DOHH2 (cell line): ENCODE measurements at regions not wholly inside any gene's neighbourhood (a gene's known extent, or its start where the extent isn't known, plus 50 kb on each side); places are given as distances from the start of the nearest gene placed in this dataset.

Source experiments
- H3F3A ChIP-seq: fragments of 200-600 bp; sonication (generic), shearing (Covaris generic); 2 replicates; pipeline ENCODE4 v1.6.0; 2016; ENCODE audit warnings: antibody characterized with exemption, mild to moderate bottlenecking; ENCODE audit not compliant: control insufficient read depth, insufficient read depth
- H3K27ac ChIP-seq: fragments of 200-600 bp; sonication (generic); 2 replicates; pipeline ENCODE4 v1.5.1; 2014; ENCODE audit warnings: low read depth, mild to moderate bottlenecking, low read length, moderate library complexity
- H3K27me3 ChIP-seq: fragments of 200-600 bp; sonication (generic); 2 replicates; pipeline ENCODE4 v1.6.1; 2014; ENCODE audit warnings: mild to moderate bottlenecking, low read length, mixed read lengths; ENCODE audit not compliant: control insufficient read depth
- H3K36me3 ChIP-seq: fragments of 200-600 bp; sonication (generic); 2 replicates; pipeline ENCODE4 v1.6.1; 2014; ENCODE audit warnings: mild to moderate bottlenecking, low read length, moderate library complexity, mixed read lengths; ENCODE audit not compliant: control insufficient read depth
- H3K4me1 ChIP-seq: fragments of 200-600 bp; sonication (generic); 2 replicates; pipeline ENCODE4 v1.6.1; 2014; ENCODE audit warnings: mild to moderate bottlenecking, low read length, mixed read lengths; ENCODE audit not compliant: control insufficient read depth
- H3K4me2 ChIP-seq: fragments of 200-600 bp; sonication (generic); 2 replicates; pipeline ENCODE4 v1.6.0; 2014; ENCODE audit warnings: mild to moderate bottlenecking, low read length, moderate library complexity
- H3K4me3 ChIP-seq: fragments of 200-600 bp; sonication (generic); 2 replicates; pipeline ENCODE4 v1.5.1; 2014; ENCODE audit warnings: mild to moderate bottlenecking, low read length, mixed read lengths
- H3K79me2 ChIP-seq: fragments of 200-600 bp; sonication (generic); 2 replicates; pipeline ENCODE4 v1.6.1; 2014; ENCODE audit warnings: mild to moderate bottlenecking, low read length, mixed read lengths; ENCODE audit not compliant: control insufficient read depth
- H3K9me2 ChIP-seq: fragments of 200-600 bp; sonication (generic); replicated peaks from 2 replicates; pipeline ENCODE4 v1.6.1; 2014; ENCODE audit warnings: mild to moderate bottlenecking, low read length, mixed read lengths; ENCODE audit not compliant: control insufficient read depth
- H3K9me3 ChIP-seq: fragments of 200-600 bp; sonication (generic); 2 replicates; pipeline ENCODE4 v1.6.1; 2014; ENCODE audit warnings: antibody characterized with exemption, low read length, mixed read lengths; ENCODE audit not compliant: control insufficient read depth, insufficient read depth
- H4K20me1 ChIP-seq: fragments of 200-600 bp; sonication (generic); 2 replicates; pipeline ENCODE4 v1.6.0; 2014; ENCODE audit warnings: low read depth, mild to moderate bottlenecking, antibody characterized with exemption, low read length, moderate library complexity; ENCODE audit not compliant: control insufficient read depth, insufficient read depth
- EZH2phosphoT487 ChIP-seq: fragments of 200-600 bp; sonication (generic); IDR thresholded peaks from 2 replicates; pipeline ENCODE4 v1.6.1; 2017; ENCODE audit warnings: borderline replicate concordance, mild to moderate bottlenecking, antibody characterized with exemption, low read length, moderate library complexity, mixed read lengths
- TF ChIP-seq, protein P1 (sequence below): fragments of 200-600 bp; sonication (generic); IDR thresholded peaks from one replicate; pipeline ENCODE4 v1.5.1; 2014; ENCODE audit warnings: antibody characterized with exemption, mild to moderate bottlenecking, low read depth, low read length; ENCODE audit not compliant: poor library complexity, severe bottlenecking

DNA sequence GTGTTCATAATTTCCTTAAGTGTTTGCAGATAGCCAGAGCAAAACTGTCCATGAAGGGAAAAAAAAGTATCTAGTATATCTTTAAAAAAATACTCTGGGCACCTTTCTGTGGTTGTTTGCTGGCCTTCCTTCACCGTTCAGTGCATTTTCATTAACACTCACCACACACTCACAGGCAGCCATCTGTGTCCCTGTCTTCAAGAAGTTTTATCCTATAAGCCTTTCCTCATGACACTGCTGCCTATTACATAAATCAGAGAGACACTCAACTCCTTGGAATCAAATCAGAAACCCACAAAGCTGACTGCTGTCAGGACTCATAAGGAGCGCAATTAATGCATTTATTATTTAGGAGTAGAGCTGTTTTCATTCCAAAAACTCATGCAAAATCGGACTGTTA lies 1720.2 kb downstream of the PCDH7 start:
- TF ChIP-seq, protein P1, sequence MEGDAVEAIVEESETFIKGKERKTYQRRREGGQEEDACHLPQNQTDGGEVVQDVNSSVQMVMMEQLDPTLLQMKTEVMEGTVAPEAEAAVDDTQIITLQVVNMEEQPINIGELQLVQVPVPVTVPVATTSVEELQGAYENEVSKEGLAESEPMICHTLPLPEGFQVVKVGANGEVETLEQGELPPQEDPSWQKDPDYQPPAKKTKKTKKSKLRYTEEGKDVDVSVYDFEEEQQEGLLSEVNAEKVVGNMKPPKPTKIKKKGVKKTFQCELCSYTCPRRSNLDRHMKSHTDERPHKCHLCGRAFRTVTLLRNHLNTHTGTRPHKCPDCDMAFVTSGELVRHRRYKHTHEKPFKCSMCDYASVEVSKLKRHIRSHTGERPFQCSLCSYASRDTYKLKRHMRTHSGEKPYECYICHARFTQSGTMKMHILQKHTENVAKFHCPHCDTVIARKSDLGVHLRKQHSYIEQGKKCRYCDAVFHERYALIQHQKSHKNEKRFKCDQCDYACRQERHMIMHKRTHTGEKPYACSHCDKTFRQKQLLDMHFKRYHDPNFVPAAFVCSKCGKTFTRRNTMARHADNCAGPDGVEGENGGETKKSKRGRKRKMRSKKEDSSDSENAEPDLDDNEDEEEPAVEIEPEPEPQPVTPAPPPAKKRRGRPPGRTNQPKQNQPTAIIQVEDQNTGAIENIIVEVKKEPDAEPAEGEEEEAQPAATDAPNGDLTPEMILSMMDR = no peak
- no peak for TF ChIP-seq EZH2phosphoT487
- H3K27me3 ChIP-seq = no peaks in the 10 kb centered on the region
- H3K4me2 ChIP-seq = no peak overlapping the region

DNA sequence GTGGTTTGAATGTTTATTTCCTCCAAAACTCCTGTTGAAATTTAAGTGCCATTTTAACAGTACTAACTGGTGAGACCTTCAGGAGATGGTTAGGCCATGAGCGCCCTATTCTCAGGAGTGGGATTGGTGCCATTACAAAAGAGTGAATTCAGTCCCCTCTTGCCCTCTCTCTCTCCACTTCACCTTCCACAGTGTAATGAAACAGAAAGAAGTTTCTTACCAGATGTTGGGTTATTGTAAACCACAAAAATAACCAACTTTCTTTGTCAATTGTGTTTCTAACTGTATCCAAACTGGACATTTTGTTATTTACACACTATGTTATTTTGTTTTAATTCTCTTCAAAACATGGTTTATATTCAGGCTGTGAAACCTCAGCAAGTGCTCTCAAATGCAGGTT lies 1734.3 kb downstream of the PCDH7 start:
- H3K9me2 ChIP-seq = no peaks in the 10 kb centered on the region
- peaks cover 7% of the 10 kb centered on the region for H3K4me1 ChIP-seq
- H3K27ac ChIP-seq = no peak overlapping the region
- H4K20me1 ChIP-seq = no peaks in the 10 kb centered on the region
- H3K27me3 ChIP-seq = no peaks in the 10 kb centered on the region
- H3K9me3 ChIP-seq = no peaks in the 10 kb centered on the region
- TF ChIP-seq EZH2phosphoT487 = no peak
- TF ChIP-seq, protein P1 = no peak
- H3K36me3 ChIP-seq = no peaks in the 10 kb centered on the region
- H3K4me3 ChIP-seq = no peak overlapping the region
- H3F3A ChIP-seq = no peaks in the 10 kb centered on the region
- H3K79me2 ChIP-seq = no peaks in the 10 kb centered on the region
- no peak overlapping the region for H3K4me2 ChIP-seq

More for the DNA sequence above, 1720.2 kb downstream of the PCDH7 start:
- Histone ChIP-seq H3K27ac (no peak overlapping the region), H3K79me2 (no peaks in the 10 kb centered on the region), H3K4me3 (no peak overlapping the region), H3K36me3 (no peaks in the 10 kb centered on the region), H4K20me1 (no peaks in the 10 kb centered on the region), H3F3A (no peaks in the 10 kb centered on the region), H3K9me3 (no peaks in the 10 kb centered on the region), H3K4me1 (peaks cover 16% of the 10 kb centered on the region), H3K9me2 (no peaks in the 10 kb centered on the region)

DNA sequence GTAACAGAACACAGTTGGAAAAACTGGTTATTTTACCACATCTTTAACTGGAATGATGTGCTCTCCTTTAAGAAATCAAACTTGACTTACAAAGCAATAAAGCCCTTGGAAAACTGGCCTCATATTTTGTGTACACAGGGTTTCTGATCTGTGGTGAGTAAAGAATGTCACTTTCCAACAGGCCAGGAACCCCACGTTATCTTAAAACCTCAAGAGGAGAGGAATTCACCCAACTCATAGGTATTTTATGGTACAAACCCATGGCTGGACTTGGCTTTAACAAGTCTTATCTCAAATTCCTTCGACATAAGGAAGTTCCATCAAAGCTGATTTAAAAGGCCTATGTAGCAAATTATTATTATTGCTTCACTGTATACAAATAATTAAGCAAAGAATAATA lies 1735.1 kb downstream of the PCDH7 start:
- H3K79me2 ChIP-seq = no peaks in the 10 kb centered on the region
- peaks cover 3% of the 10 kb centered on the region for H3K4me1 ChIP-seq
- H3K9me2 ChIP-seq = no peaks in the 10 kb centered on the region
- no peaks in the 10 kb centered on the region for H4K20me1 ChIP-seq
- H3K9me3 ChIP-seq = no peaks in the 10 kb centered on the region
- H3K36me3 ChIP-seq = no peaks in the 10 kb centered on the region
- H3K27ac ChIP-seq = no peak overlapping the region
- H3K27me3 ChIP-seq = no peaks in the 10 kb centered on the region
- no peak overlapping the region for H3K4me3 ChIP-seq
- no peak for TF ChIP-seq EZH2phosphoT487
- TF ChIP-seq, protein P1 = no peak
- no peaks in the 10 kb centered on the region for H3F3A ChIP-seq
- H3K4me2 ChIP-seq = no peak overlapping the region

DNA sequence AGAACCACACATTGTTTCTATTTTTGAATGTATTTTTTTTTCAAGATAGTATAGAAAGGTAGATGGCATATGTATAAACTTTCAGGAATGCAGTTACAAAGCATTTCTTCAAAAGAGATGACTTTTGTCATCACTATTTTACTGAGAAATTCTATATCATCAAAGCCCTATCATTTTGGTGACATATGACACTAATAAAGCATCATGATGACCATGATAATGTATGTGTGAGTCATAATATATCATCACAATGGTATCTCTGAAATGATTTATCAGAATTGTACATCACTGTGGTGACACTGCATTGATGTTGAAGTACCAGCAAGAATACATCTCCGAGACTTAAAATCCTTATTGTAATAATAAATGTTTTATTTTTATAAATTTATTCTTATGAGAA lies 1740.8 kb downstream of the PCDH7 start:
- no peaks in the 10 kb centered on the region for H4K20me1 ChIP-seq
- H3K4me2 ChIP-seq = no peak overlapping the region
- H3F3A ChIP-seq = no peaks in the 10 kb centered on the region
- no peaks in the 10 kb centered on the region for H3K4me1 ChIP-seq
- no peaks in the 10 kb centered on the region for H3K36me3 ChIP-seq
- H3K27me3 ChIP-seq = no peaks in the 10 kb centered on the region
- H3K27ac ChIP-seq = no peak overlapping the region
- no peak for TF ChIP-seq EZH2phosphoT487
- TF ChIP-seq, protein P1 = no peak
- H3K9me3 ChIP-seq = no peaks in the 10 kb centered on the region; the same call in 1 of the 2 replicates
- no peaks in the 10 kb centered on the region for H3K79me2 ChIP-seq
- H3K4me3 ChIP-seq = no peak overlapping the region
- H3K9me2 ChIP-seq = no peaks in the 10 kb centered on the region
